ENCODE measurements at regions not wholly inside any gene's neighbourhood (a gene's known extent, or its start where the extent isn't known, plus 50 kb on each side); places are given as distances from the start of the nearest gene placed in this dataset.

DNA sequence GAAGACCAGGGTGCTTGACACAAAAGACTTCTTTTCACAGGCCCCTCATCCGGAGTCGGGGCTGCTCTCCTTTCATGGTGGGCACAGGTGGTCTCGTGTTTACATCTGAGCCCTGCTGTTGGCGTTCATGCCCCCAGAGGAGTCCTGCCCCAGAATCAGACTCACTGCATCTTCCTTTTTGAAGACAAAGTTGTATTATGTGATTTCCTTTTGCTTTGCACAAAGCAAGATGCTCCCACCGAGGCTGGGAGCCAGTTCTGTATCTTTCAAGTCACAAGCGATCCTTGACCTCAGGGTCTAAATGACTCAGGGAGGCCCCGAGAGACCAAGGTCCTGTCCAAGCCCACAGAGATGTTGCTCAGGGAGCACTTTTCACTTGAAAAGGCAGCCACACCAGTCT, 330.5 kb downstream of the THBS2 start:
- no peaks in the 10 kb centered on the region for H3K4me1 Mint-ChIP-seq (ENCODE audit: low read depth)
- H3K4me3 Mint-ChIP-seq = no peak overlapping the region
- peaks cover 5% of the 10 kb centered on the region; the same call in 1 of the 2 replicates for H3K36me3 Mint-ChIP-seq (ENCODE audit: low read depth)

DNA sequence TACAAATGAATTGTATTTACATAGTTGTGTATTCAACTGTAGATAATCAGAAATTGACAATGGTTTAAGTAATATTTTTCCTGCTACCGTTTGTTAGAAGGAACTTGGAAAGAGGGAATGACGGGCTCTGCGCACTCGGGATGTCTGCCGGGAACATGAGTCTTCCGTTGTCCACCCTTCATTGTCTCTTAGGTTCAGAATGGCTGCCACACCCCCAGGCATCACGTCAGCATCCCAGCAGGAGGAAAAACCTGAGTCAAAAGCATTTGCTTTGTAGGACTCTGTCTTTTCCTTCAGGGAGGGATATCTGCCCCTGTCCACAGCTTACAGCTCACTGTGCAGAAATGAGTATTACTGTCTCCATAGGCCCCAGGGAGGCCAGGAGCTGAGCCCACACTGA, 331.2 kb downstream of the THBS2 start:
- Mint-ChIP-seq H3K36me3 (ENCODE audit: low read depth) (peaks cover 5% of the 10 kb centered on the region; the same call in 1 of the 2 replicates), H3K4me3 (no peak overlapping the region), H3K4me1 (ENCODE audit: low read depth) (no peaks in the 10 kb centered on the region), H3K27me3 (ENCODE audit: insufficient read depth) (peaks cover 44% of the 10 kb centered on the region), H3K27ac (no peak overlapping the region), H3K9me3 (no peaks in the 10 kb centered on the region; the same call in 1 of the 2 replicates)
- DNase-seq = no peak
- TF ChIP-seq, protein P1, sequence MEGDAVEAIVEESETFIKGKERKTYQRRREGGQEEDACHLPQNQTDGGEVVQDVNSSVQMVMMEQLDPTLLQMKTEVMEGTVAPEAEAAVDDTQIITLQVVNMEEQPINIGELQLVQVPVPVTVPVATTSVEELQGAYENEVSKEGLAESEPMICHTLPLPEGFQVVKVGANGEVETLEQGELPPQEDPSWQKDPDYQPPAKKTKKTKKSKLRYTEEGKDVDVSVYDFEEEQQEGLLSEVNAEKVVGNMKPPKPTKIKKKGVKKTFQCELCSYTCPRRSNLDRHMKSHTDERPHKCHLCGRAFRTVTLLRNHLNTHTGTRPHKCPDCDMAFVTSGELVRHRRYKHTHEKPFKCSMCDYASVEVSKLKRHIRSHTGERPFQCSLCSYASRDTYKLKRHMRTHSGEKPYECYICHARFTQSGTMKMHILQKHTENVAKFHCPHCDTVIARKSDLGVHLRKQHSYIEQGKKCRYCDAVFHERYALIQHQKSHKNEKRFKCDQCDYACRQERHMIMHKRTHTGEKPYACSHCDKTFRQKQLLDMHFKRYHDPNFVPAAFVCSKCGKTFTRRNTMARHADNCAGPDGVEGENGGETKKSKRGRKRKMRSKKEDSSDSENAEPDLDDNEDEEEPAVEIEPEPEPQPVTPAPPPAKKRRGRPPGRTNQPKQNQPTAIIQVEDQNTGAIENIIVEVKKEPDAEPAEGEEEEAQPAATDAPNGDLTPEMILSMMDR (IDR thresholded peaks at IDR 0.05) = no peak

More for the DNA sequence above, 330.5 kb downstream of the THBS2 start:
- Mint-ChIP-seq H3K27ac (no peak overlapping the region), H3K9me3 (no peaks in the 10 kb centered on the region; the same call in 1 of the 2 replicates), H3K27me3 (ENCODE audit: insufficient read depth) (peaks cover 38% of the 10 kb centered on the region)
- DNase-seq = no peak
- TF ChIP-seq, protein P1 (IDR thresholded peaks at IDR 0.05) = no peak

DNA sequence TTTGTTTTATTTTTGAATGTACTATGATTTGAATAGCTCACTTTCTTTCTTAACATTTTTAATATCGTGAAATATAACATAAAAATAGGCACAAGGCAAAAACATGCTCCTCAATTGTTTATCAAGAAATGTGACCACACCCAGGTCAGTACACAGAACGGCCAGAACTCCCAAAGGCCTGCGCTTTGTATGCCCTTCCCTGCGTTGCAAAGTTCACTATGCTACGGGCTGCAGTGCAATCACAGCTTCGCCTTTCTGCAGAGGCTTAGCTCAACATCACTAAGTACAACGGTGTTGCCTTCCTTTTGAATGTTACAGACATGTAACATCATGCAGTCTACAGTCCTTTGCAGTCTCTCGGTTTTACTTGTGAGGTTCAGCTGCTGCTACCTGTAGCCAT, 333.4 kb downstream of the THBS2 start:
- H3K27ac Mint-ChIP-seq = no peak overlapping the region
- no peaks in the 10 kb centered on the region; the same call in 1 of the 2 replicates for H3K9me3 Mint-ChIP-seq
- no peak for DNase-seq
- H3K4me1 Mint-ChIP-seq (ENCODE audit: low read depth) = no peaks in the 10 kb centered on the region
- no peak overlapping the region for H3K4me3 Mint-ChIP-seq
- TF ChIP-seq, protein P1 (IDR thresholded peaks at IDR 0.05) = no peak
- peaks cover 5% of the 10 kb centered on the region; the same call in 1 of the 2 replicates for H3K36me3 Mint-ChIP-seq (ENCODE audit: low read depth)
- H3K27me3 Mint-ChIP-seq (ENCODE audit: insufficient read depth) = peaks cover 43% of the 10 kb centered on the region

DNA sequence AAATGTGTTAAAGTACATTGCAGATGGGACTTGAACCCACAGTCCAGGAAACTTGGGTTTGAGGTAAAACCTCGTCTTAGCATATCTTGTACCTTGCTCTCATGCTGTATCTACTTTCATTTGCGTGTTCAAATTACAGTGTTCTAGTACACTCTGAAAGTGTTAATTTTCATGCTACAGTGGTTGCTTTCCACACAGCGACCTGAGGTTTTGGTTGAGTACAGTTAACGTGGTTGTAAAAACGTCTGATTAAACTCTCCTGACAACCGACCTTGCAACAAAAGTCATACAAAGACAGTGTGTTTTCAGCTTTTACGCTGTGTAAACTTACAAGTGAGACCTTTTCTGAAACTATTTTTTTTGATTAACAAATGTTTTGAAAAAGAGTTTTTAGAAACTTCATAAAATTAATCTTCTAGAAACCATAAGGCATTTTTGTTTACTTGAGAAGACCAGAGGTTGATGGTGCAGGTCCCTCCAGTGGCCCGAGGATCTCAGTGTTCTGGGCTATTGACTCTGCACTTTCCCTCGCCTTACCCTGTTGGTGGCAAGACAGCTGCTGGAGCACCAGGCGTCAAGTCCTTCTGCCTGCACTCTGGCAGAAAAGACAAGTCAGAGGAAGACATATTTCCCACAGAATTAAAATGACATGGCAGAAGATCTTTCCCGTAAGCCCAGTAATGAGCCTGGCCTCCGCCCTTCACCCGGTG, 334.0 kb downstream of the THBS2 start:
- Mint-ChIP-seq H3K9me3 (no peaks in the 10 kb centered on the region; the same call in 1 of the 2 replicates), H3K27me3 (ENCODE audit: insufficient read depth) (peaks cover 47% of the 10 kb centered on the region), H3K4me3 (no peak overlapping the region), H3K36me3 (ENCODE audit: low read depth) (peaks cover 5% of the 10 kb centered on the region; the same call in 1 of the 2 replicates), H3K4me1 (ENCODE audit: low read depth) (no peaks in the 10 kb centered on the region), H3K27ac (no peak overlapping the region)
- DNase-seq = no peak
- TF ChIP-seq, protein P1 (IDR thresholded peaks at IDR 0.05) = no peak

DNA sequence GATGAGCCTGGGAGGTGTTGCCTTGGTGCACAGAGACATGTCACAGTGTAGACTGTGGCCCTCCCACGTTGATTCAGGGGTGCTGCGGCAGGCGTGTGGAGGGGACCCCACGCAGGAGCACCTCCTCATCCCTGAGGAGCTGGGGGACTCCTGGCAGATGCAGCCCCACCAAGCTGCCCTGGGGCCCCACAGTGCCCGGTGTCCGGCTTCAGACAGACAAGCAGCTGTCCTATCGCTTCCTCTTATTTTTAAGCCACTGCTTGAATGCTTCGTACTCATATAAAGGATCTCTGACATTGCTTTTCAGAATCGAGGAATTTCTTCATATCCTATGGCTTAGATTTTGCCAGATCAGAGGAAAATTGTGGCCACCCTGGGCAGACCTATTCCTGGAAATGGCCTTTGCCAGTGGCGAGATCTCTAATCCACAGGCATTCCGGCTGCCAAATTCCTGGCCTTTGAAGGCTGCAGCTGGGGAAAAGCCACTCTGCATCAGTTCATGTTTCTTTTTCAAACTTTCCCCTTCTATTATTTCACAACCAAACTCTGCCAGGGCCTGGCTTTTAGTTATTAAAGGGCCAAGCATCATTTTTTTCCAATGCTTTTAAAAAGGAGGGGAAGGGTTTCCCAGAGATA, 337.0 kb downstream of the THBS2 start:
- Mint-ChIP-seq H3K36me3 (ENCODE audit: low read depth) (peaks cover 5% of the 10 kb centered on the region; the same call in 1 of the 2 replicates), H3K9me3 (peaks cover 1% of the 10 kb centered on the region; the same call in 1 of the 2 replicates), H3K27me3 (ENCODE audit: insufficient read depth) (peaks cover 37% of the 10 kb centered on the region), H3K4me3 (no peak overlapping the region), H3K4me1 (ENCODE audit: low read depth) (no peaks in the 10 kb centered on the region), H3K27ac (no peak overlapping the region)
- no peak for DNase-seq
- TF ChIP-seq, protein P1 (IDR thresholded peaks at IDR 0.05) = no peak

Data from HFFc6 (cell line).